Neuron (in vitro differentiated cells): ENCODE measurements at regions not wholly inside any gene's neighbourhood (a gene's known extent, or its start where the extent isn't known, plus 50 kb on each side); places are given as distances from the start of the nearest gene placed in this dataset.

ENCODE experiments used
- H2AFZ ChIP-seq: one replicate; pipeline ENCODE4 v1.6.1; 2013; ENCODE audit warnings: low read depth, mild to moderate bottlenecking, inconsistent platforms, low read length, moderate library complexity
- H3K27me3 ChIP-seq: one replicate; pipeline ENCODE4 v1.6.1; 2013; ENCODE audit warnings: low read length; ENCODE audit not compliant: insufficient read depth
- H3K36me3 ChIP-seq: one replicate; pipeline ENCODE4 v1.6.1; 2013; ENCODE audit warnings: low read length; ENCODE audit not compliant: insufficient read depth
- H3K4me1 ChIP-seq: one replicate; pipeline ENCODE4 v1.6.1; 2013; ENCODE audit warnings: low read length; ENCODE audit not compliant: insufficient read depth
- H3K4me3 ChIP-seq: 2 replicates; pipeline ENCODE4 v1.5.1; 2013; ENCODE audit warnings: mild to moderate bottlenecking, low read length, moderate library complexity
- H3K9me3 ChIP-seq: one replicate; pipeline ENCODE4 v1.6.1; 2013; ENCODE audit warnings: low read length

- H2AFZ ChIP-seq: no peak overlapping the region
- no peaks in the 10 kb centered on the region for H3K4me1 ChIP-seq
- no peaks in the 10 kb centered on the region for H3K9me3 ChIP-seq
- H3K36me3 ChIP-seq: no peaks in the 10 kb centered on the region
- no peak overlapping the region for H3K4me3 ChIP-seq
- H3K27me3 ChIP-seq: no peaks in the 10 kb centered on the region
Measured at GRCh38 chr20:22307409-22307808, 277.0 kb downstream of the FOXA2 start.

DNA sequence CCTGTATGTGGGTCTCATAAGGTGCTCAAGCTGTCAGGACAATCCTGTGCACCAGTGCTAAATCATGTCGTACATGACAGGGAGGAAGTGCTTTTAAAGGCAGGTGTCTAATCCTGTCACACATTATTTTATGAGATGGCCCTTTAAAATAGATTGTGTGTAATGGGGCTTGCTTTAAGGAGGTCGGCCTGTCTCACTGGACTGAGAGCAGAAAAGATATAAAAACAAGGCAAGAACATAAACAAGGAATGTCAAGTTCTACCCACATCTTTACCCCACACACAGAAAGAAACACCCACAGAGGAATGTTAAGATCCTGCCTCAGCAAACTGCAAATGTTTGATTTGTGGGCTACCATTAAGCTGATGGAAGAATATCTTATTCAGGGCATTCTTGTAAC, 279.0 kb downstream of the FOXA2 start:
- Histone ChIP-seq H3K9me3 (no peaks in the 10 kb centered on the region), H3K4me1 (no peaks in the 10 kb centered on the region), H3K4me3 (no peak overlapping the region), H2AFZ (no peak overlapping the region), H3K36me3 (no peaks in the 10 kb centered on the region), H3K27me3 (no peaks in the 10 kb centered on the region)

DNA sequence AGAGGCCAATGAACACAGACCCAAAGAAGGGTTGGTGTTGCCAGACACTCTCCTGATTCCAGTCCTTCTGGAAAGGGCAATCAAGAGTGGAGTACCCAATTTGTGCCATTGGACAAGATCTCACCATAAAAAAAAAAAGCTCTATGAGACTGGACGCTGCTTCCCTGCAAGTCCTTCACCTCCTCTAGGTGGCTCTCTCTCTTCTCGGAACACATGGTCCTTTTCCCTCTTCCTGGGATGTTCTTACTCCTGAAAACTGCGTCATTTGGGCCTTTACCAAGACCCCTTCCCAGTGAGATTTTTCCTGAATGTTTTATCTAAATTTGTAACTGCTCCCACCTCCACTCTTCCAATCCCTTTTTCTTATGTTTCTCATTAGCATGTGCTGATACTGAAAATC, 280.8 kb downstream of the FOXA2 start:
- H3K4me1 ChIP-seq: no peaks in the 10 kb centered on the region
- H3K4me3 ChIP-seq: no peak overlapping the region
- no peak overlapping the region for H2AFZ ChIP-seq

GRCh38 chr20:22302039-22302438, 282.3 kb downstream of the FOXA2 start:
- Histone ChIP-seq H3K9me3 (no peaks in the 10 kb centered on the region), H3K4me1 (no peaks in the 10 kb centered on the region)

More for the DNA sequence above, 280.8 kb downstream of the FOXA2 start:
- no peaks in the 10 kb centered on the region for H3K9me3 ChIP-seq
- H3K36me3 ChIP-seq: no peaks in the 10 kb centered on the region
- no peaks in the 10 kb centered on the region for H3K27me3 ChIP-seq

GRCh38 chr20:22293886-22294285, 290.5 kb downstream of the FOXA2 start:
- Histone ChIP-seq H3K4me1 (no peaks in the 10 kb centered on the region), H3K27me3 (no peaks in the 10 kb centered on the region), H3K9me3 (no peaks in the 10 kb centered on the region), H3K4me3 (no peak overlapping the region), H2AFZ (no peak overlapping the region), H3K36me3 (no peaks in the 10 kb centered on the region)

More at GRCh38 chr20:22302039-22302438, 282.3 kb downstream of the FOXA2 start:
- Histone ChIP-seq H3K36me3 (no peaks in the 10 kb centered on the region), H2AFZ (no peak overlapping the region), H3K27me3 (no peaks in the 10 kb centered on the region), H3K4me3 (no peak overlapping the region)

- Histone ChIP-seq H2AFZ (no peak overlapping the region), H3K4me3 (no peak overlapping the region), H3K9me3 (no peaks in the 10 kb centered on the region), H3K4me1 (no peaks in the 10 kb centered on the region), H3K27me3 (no peaks in the 10 kb centered on the region), H3K36me3 (no peaks in the 10 kb centered on the region)
Measured at GRCh38 chr20:22289442-22289841, 294.9 kb downstream of the FOXA2 start.

- no peak overlapping the region for H2AFZ ChIP-seq
- H3K4me3 ChIP-seq: no peak overlapping the region
- no peaks in the 10 kb centered on the region for H3K9me3 ChIP-seq
- H3K27me3 ChIP-seq: no peaks in the 10 kb centered on the region
- H3K36me3 ChIP-seq: no peaks in the 10 kb centered on the region
- no peaks in the 10 kb centered on the region for H3K4me1 ChIP-seq
Measured at GRCh38 chr20:22288957-22289356, 295.4 kb downstream of the FOXA2 start.

DNA sequence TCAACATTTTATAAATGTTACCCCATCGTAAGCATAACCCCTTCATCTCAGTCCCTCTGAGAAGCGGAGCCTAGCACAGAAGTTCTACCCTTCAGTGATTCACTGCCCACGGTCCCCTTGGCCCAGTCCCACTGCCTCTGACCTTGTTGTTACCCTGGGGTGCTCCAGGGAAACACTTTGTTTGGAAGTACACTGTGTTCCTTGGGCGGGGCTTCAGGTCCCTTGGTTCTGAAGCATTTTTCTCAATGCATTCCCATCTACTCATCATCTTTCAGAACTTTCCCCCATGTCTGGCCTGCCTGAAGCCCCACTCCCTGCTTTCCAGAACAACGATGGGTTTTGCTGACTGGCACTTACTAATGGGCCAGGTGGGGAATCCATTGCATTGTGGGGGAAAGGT, 296.2 kb downstream of the FOXA2 start:
- no peak overlapping the region for H3K4me3 ChIP-seq
- H3K27me3 ChIP-seq: no peaks in the 10 kb centered on the region
- no peak overlapping the region for H2AFZ ChIP-seq
- no peaks in the 10 kb centered on the region for H3K4me1 ChIP-seq
- H3K9me3 ChIP-seq: no peaks in the 10 kb centered on the region
- H3K36me3 ChIP-seq: no peaks in the 10 kb centered on the region

DNA sequence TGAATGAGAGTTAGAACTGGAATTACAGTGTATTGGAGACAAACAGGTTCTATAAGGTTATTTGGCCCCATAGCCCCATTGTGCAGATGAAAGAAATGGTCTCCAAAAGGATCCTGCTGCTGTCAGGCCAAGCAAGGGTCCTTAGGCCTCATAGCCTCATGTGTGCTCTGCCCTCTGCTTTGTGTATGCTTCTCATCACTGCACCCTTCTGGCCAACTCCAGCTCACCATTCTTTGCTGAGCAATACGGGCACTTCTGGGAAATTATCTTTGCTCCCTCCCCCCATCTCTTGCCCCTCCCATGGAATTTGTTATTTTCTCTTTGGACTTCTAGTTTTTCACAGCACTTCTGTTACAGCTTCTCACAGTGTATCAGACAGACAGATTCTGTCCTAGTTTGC, 298.8 kb downstream of the FOXA2 start:
- no peaks in the 10 kb centered on the region for H3K4me1 ChIP-seq

DNA sequence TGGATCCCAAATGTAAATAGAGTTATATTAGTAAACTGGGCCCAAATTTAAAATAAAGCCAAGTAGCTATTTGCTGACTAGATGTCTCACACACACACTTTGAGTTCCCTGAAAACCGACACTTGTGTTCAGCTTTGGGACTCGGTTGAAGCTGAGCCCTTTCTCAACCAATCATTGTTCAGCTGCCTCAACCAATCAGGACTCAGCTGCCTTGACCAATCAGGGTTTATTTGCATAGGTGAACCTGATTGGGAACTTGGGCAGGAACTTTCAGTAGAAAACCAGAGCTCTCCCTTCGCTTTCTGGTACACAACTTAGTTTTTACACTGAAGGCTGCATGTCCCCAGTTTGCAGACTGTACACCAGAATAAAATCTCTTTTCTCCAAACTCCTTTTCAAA, 301.7 kb downstream of the FOXA2 start:
- no peak overlapping the region for H2AFZ ChIP-seq

More for the DNA sequence above, 298.8 kb downstream of the FOXA2 start:
- Histone ChIP-seq H3K4me3 (no peak overlapping the region), H2AFZ (no peak overlapping the region), H3K9me3 (no peaks in the 10 kb centered on the region), H3K27me3 (no peaks in the 10 kb centered on the region), H3K36me3 (no peaks in the 10 kb centered on the region)

GRCh38 chr20:22274330-22274729, 310.0 kb downstream of the FOXA2 start:
- H2AFZ ChIP-seq: no peak overlapping the region
- H3K9me3 ChIP-seq: no peaks in the 10 kb centered on the region
- H3K4me1 ChIP-seq: no peaks in the 10 kb centered on the region
- no peak overlapping the region for H3K4me3 ChIP-seq
- H3K27me3 ChIP-seq: no peaks in the 10 kb centered on the region
- no peaks in the 10 kb centered on the region for H3K36me3 ChIP-seq

More for the DNA sequence above, 301.7 kb downstream of the FOXA2 start:
- Histone ChIP-seq H3K36me3 (no peaks in the 10 kb centered on the region), H3K9me3 (no peaks in the 10 kb centered on the region), H3K4me3 (no peak overlapping the region), H3K27me3 (no peaks in the 10 kb centered on the region), H3K4me1 (no peaks in the 10 kb centered on the region)

DNA sequence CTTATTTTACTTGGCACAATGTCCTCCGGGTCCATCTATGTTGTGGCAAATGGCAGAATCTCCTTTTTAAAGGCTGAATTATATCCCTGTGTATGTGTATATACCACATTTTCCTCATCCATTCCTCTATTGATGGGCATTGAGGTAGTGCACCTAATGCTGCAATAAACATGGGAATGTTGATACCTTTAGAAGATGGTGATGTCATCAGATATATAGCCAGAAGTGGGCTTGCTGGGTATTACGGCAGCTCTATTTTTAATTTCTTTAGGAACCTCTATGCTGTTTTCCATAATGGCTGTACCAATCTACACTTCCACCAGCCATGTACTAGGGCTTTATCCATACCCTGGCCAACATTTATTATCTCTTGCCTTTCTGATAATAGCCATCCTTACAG, 315.7 kb downstream of the FOXA2 start:
- H3K9me3 ChIP-seq: no peaks in the 10 kb centered on the region
- no peaks in the 10 kb centered on the region for H3K36me3 ChIP-seq
- H3K4me1 ChIP-seq: no peaks in the 10 kb centered on the region
- H3K27me3 ChIP-seq: no peaks in the 10 kb centered on the region
- H3K4me3 ChIP-seq: no peak overlapping the region
- H2AFZ ChIP-seq: no peak overlapping the region

GRCh38 chr20:22264917-22265316, 319.5 kb downstream of the FOXA2 start:
- Histone ChIP-seq H3K4me3 (no peak overlapping the region), H3K36me3 (no peaks in the 10 kb centered on the region), H2AFZ (no peak overlapping the region), H3K27me3 (no peaks in the 10 kb centered on the region), H3K9me3 (no peaks in the 10 kb centered on the region), H3K4me1 (no peaks in the 10 kb centered on the region)

DNA sequence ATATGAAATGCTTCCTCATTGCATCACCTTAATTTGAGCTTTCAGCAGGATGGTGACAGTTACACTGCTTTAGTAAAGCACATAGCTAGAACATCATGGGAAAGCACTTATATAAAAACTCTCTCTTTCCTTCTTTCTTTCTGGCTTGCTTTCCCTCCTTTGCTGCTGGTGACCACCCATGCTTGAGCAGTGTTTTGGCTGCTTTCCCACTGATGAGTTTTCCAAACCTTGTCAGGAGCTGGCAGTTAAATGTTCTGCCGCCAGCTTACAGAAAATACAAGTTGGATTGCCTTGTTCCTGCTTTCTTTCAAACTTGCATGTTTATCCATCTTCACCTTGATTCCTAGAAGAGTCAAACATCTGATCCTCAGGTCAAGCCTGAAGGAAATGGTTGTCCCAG, 323.9 kb downstream of the FOXA2 start:
- Histone ChIP-seq H3K4me1 (no peaks in the 10 kb centered on the region), H3K27me3 (no peaks in the 10 kb centered on the region)

More for the DNA sequence above, 323.9 kb downstream of the FOXA2 start:
- Histone ChIP-seq H3K4me3 (no peak overlapping the region), H3K9me3 (no peaks in the 10 kb centered on the region), H3K36me3 (no peaks in the 10 kb centered on the region), H2AFZ (no peak overlapping the region)
